ENCODE measurements at regions not wholly inside any gene's neighbourhood (a gene's known extent, or its start where the extent isn't known, plus 50 kb on each side); places are given as distances from the start of the nearest gene placed in this dataset.

GRCh38 chr10:4687397-4687796 lies 138.6 kb upstream of the AKR1E2 start:
- TF ChIP-seq CTCF (IDR thresholded peaks at IDR 0.05; ENCODE audit: poor library complexity, severe bottlenecking), result no peak
- Histone ChIP-seq H3K27me3 (ENCODE audit: insufficient read depth, poor library complexity, severe bottlenecking) (no peaks in the 10 kb centered on the region), H3K4me1 (ENCODE audit: insufficient read depth, poor library complexity, severe bottlenecking) (peaks cover 35% of the 10 kb centered on the region), H3K36me3 (ENCODE audit: low read depth) (no peaks in the 10 kb centered on the region), H3K27ac (ENCODE audit: poor library complexity, severe bottlenecking) (peak overlapping the region; percentile 97), H3K4me3 (ENCODE audit: severe bottlenecking) (no peak overlapping the region), H3K9me3 (ENCODE audit: severe bottlenecking) (no peaks in the 10 kb centered on the region)
- DNase-seq (ENCODE audit: low spot score), result no peak
- ATAC-seq (ENCODE audit: low read depth), result no peak

DNA sequence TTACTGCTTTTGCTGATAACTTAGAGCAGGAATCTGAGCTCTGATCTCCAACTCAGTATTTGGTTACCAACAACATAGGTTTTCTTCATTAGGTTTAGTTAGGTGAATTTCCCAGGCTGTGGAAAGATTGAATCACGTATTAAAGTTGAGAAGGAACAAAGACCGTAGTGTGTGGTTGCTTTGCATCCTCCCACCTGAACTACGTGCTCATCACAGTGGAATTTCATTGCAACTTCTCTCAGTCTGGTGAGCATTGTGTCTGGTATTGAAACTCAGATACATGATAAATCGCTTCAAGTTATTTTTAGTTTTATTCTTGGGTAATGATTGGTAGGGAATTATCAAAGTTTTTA lies 139.4 kb upstream of the AKR1E2 start:
- no peak overlapping the region for H3K4me3 ChIP-seq (ENCODE audit: severe bottlenecking)

DNA sequence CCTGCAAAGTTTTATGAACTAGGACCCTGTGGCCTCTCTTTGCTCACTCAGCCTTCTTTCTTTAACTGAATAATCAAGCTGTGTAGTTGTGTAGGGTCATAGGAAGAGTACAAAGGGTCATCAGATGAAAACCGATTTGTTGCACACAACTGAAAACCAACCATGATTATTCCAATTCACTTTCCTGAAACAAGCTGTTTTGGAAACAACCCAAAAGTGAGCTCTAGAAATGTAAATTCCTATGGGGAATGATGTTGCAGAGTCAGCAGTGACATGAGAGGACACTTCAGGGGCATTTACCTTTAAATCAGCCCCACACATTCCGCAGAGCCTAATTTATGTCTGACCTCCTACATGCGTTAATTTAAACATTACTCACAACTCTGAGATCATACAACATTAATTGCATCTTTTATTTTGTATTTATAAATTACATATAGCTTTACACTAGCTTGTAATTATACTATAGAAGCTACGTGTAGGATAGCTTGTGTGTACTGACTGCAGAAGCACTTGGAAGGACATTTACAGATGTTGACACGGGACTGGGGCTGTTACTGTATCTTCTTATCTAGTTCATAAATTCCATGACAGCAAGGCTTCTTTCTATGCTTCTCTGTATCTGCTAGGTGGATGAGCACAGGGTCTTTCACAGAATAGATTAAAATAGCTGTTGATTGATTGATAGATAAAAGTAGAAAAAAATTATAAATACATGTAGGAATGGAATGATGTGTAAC lies 139.9 kb upstream of the AKR1E2 start:
- Histone ChIP-seq H3K4me1 (ENCODE audit: insufficient read depth, poor library complexity, severe bottlenecking) (peaks cover 27% of the 10 kb centered on the region), H3K27me3 (ENCODE audit: insufficient read depth, poor library complexity, severe bottlenecking) (no peaks in the 10 kb centered on the region), H3K36me3 (ENCODE audit: low read depth) (no peaks in the 10 kb centered on the region), H3K4me3 (ENCODE audit: severe bottlenecking) (no peak overlapping the region), H3K9me3 (ENCODE audit: severe bottlenecking) (no peaks in the 10 kb centered on the region), H3K27ac (ENCODE audit: poor library complexity, severe bottlenecking) (peak overlapping the region; percentile 97)
- peak; percentile 6; the same call in 2 of the 3 replicates for ATAC-seq (ENCODE audit: low read depth)
- no peak for TF ChIP-seq CTCF (IDR thresholded peaks at IDR 0.05; ENCODE audit: poor library complexity, severe bottlenecking)
- DNase-seq (ENCODE audit: low spot score), result no peak

More for the DNA sequence above, 139.4 kb upstream of the AKR1E2 start:
- peak; percentile 96 for ATAC-seq (ENCODE audit: low read depth)
- H3K9me3 ChIP-seq (ENCODE audit: severe bottlenecking), result no peaks in the 10 kb centered on the region
- no peaks in the 10 kb centered on the region for H3K36me3 ChIP-seq (ENCODE audit: low read depth)
- no peak for DNase-seq (ENCODE audit: low spot score)
- peaks cover 33% of the 10 kb centered on the region for H3K4me1 ChIP-seq (ENCODE audit: insufficient read depth, poor library complexity, severe bottlenecking)
- peak overlapping the region; percentile 97 for H3K27ac ChIP-seq (ENCODE audit: poor library complexity, severe bottlenecking)
- no peaks in the 10 kb centered on the region for H3K27me3 ChIP-seq (ENCODE audit: insufficient read depth, poor library complexity, severe bottlenecking)
- TF ChIP-seq CTCF (IDR thresholded peaks at IDR 0.05; ENCODE audit: poor library complexity, severe bottlenecking), result no peak

DNA sequence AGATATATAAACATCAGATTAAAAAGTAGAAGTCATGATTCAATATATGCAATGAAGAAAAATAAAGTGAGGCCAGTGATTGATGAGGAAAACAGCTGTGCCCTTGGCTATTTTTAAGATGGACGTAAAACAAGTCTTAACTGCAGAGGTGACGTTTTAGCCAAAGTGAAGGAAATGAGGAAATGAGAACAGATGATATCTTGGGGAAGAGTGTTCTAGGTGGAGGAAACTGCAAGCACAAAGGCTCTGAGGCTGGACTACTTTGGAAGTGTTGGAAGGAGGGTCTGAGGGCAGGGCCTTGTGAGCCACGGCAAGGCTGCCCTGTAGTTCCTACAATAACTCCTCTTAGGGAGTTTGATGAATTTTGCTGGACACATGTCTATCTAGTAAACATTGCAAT lies 140.5 kb upstream of the AKR1E2 start:
- no peak for DNase-seq (ENCODE audit: low spot score)
- H3K4me1 ChIP-seq (ENCODE audit: insufficient read depth, poor library complexity, severe bottlenecking), result peaks cover 24% of the 10 kb centered on the region
- H3K4me3 ChIP-seq (ENCODE audit: severe bottlenecking), result no peak overlapping the region
- H3K9me3 ChIP-seq (ENCODE audit: severe bottlenecking), result no peaks in the 10 kb centered on the region
- H3K27ac ChIP-seq (ENCODE audit: poor library complexity, severe bottlenecking), result peak overlapping the region; percentile 97
- no peak for TF ChIP-seq CTCF (IDR thresholded peaks at IDR 0.05; ENCODE audit: poor library complexity, severe bottlenecking)
- H3K36me3 ChIP-seq (ENCODE audit: low read depth), result no peaks in the 10 kb centered on the region
- H3K27me3 ChIP-seq (ENCODE audit: insufficient read depth, poor library complexity, severe bottlenecking), result no peaks in the 10 kb centered on the region
- ATAC-seq (ENCODE audit: low read depth), result no peak

DNA sequence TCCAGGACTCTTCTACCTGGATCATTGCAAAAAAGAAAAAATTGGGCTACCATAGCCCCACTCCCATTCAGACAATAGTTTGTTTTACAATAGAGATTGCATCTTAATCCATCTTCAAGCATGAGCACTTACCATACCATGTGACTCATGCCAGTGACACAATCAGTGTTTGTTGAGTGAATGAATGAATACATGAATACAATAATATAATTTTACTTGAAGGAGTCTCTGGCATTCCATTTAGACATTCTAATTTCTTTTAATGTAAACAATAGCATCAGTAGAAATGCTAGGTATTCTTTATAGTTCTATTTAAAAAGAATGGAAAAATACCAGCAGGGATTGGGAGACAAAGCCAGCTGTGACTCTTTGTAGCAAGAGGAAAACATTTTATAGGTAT lies 141.6 kb upstream of the AKR1E2 start:
- DNase-seq (ENCODE audit: low spot score), result no peak
- peaks cover 25% of the 10 kb centered on the region for H3K4me1 ChIP-seq (ENCODE audit: insufficient read depth, poor library complexity, severe bottlenecking)
- ATAC-seq (ENCODE audit: low read depth), result 0 out of 3 replicates have a peak, but pooled peaks have one; percentile 20
- peak overlapping the region; percentile 97 for H3K27ac ChIP-seq (ENCODE audit: poor library complexity, severe bottlenecking)
- no peaks in the 10 kb centered on the region for H3K27me3 ChIP-seq (ENCODE audit: insufficient read depth, poor library complexity, severe bottlenecking)
- H3K4me3 ChIP-seq (ENCODE audit: severe bottlenecking), result no peak overlapping the region
- TF ChIP-seq CTCF (IDR thresholded peaks at IDR 0.05; ENCODE audit: poor library complexity, severe bottlenecking), result no peak
- H3K36me3 ChIP-seq (ENCODE audit: low read depth), result no peaks in the 10 kb centered on the region
- no peaks in the 10 kb centered on the region for H3K9me3 ChIP-seq (ENCODE audit: severe bottlenecking)

All from RWPE2 (cell line).